ENCODE measurements at regions not wholly inside any gene's neighbourhood (a gene's known extent, or its start where the extent isn't known, plus 50 kb on each side); places are given as distances from the start of the nearest gene placed in this dataset.
"Not testable (repeated sequence)": the region's sequence is repeated elsewhere in the genome, so short reads cannot be mapped to it uniquely, and the experiment has no call there.

DNA sequence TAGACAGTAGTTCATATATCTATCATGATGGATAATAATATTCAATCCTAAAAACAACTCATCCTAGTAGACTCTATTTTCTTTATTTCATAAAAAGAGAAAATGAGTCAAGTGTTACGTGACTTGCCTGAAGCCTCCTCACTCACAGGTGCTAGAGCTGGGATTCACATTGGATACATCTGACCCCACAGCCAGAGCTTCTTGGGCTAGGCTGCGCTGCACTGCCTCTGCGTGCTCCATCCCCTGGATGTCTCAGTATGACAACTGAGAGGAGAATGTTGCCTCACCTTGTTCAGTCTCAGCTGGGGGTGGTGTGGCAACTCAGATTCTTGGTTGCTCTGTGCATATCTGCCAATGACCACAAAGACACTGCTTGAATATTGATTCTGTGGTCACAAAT, 286.6 kb downstream of the LIG4 start:
- Histone ChIP-seq H3K4me3 (no peak overlapping the region), H3K9me3 (peaks cover 0 to 15% (median 0%) of the 10 kb centered on the region in 3 donors), H3K27ac (no peak overlapping the region), H3K36me3 (no peaks in the 10 kb centered on the region), H3K4me1 (no peaks in the 10 kb centered on the region), H3K27me3 (no peaks in the 10 kb centered on the region)
- intact Hi-C loops (cut with DNase I): no loop called here
- 88 to 89% methylated on average over 2 to 3 of the region's 3 CpGs for WGBS, 2 donors
- TF ChIP-seq, protein P1, sequence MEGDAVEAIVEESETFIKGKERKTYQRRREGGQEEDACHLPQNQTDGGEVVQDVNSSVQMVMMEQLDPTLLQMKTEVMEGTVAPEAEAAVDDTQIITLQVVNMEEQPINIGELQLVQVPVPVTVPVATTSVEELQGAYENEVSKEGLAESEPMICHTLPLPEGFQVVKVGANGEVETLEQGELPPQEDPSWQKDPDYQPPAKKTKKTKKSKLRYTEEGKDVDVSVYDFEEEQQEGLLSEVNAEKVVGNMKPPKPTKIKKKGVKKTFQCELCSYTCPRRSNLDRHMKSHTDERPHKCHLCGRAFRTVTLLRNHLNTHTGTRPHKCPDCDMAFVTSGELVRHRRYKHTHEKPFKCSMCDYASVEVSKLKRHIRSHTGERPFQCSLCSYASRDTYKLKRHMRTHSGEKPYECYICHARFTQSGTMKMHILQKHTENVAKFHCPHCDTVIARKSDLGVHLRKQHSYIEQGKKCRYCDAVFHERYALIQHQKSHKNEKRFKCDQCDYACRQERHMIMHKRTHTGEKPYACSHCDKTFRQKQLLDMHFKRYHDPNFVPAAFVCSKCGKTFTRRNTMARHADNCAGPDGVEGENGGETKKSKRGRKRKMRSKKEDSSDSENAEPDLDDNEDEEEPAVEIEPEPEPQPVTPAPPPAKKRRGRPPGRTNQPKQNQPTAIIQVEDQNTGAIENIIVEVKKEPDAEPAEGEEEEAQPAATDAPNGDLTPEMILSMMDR (IDR thresholded peaks at IDR 0.05): no peak
- TF ChIP-seq POLR2A (IDR thresholded peaks at IDR 0.05): no peak
- DNase-seq: no peak

- Histone ChIP-seq H3K4me3 (no peak overlapping the region), H3K27ac (no peak overlapping the region), H3K4me1 (no peaks in the 10 kb centered on the region), H3K36me3 (no peaks in the 10 kb centered on the region), H3K27me3 (no peaks in the 10 kb centered on the region), H3K9me3 (peaks cover 0 to 12% (median 0%) of the 10 kb centered on the region in 3 donors)
- intact Hi-C loops (cut with DNase I): no loop called here
- DNase-seq: no peak
- 78 to 91% methylated on average over 4 of the region's 4 CpGs for WGBS, 2 donors
- TF ChIP-seq, protein P1 (IDR thresholded peaks at IDR 0.05): no peak
- TF ChIP-seq POLR2A (IDR thresholded peaks at IDR 0.05): no peak
These were observed 287.8 kb downstream of the LIG4 start for GRCh38 chr13:107927557-107927956.

DNA sequence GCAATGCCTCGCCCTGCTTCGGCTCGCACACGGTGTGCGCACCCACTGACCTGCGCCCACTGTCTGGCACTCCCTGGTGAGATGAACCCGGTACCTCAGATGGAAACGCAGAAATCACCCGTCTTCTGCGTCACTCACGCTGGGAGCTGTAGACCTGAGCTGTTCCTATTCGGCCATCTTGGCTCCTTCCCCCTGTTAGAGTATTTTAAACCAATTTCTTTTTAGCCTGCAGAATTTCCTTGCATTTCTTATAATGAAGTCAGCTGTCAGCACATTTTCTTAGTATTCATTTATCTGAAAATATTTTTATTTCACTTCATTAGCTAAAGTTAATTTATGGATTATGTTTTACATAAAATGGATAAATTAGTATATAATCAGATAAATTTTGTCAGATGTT, 288.8 kb downstream of the LIG4 start:
- H3K27me3 ChIP-seq; DNase-seq; H3K4me3 ChIP-seq; H3K4me1 ChIP-seq; H3K36me3 ChIP-seq; intact Hi-C loops (cut with DNase I); H3K27ac ChIP-seq: not testable (repeated sequence)
- 69 to 78% methylated on average over 5 to 6 of the region's 12 CpGs for WGBS, 2 donors
- H3K9me3 ChIP-seq: peaks cover 0 to 12% (median 0%) of the 10 kb centered on the region in 3 donors

- not testable (repeated sequence) for H3K4me1 ChIP-seq, H3K9me3 ChIP-seq
- 0% methylated on average over 1 of the region's 1 CpG for WGBS, 2 donors
These were observed 298.4 kb downstream of the LIG4 start for GRCh38 chr13:107916902-107917301.

DNA sequence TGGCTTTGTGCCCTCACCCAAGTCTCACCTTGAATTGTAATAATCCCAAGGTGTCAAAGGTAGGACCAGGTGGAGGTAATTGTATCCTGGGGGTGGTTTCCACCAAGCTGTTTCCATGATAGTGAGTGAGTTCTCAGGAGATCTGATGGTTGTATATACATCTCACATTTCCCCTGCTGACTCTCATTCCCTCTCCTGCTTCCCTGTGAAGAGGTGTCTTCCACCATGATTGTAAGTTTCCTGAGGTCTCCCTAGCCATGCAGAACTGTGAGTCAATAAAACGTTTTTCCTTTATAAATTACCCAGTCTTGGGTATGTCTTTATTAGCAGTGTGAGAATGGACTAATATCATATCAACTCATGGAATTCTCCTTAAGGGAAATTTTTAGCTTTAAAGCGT, 302.6 kb downstream of the LIG4 start:
- H3K27me3 ChIP-seq: no peaks in the 10 kb centered on the region
- intact Hi-C loops (cut with DNase I): no loop called here
- DNase-seq: no peak
- WGBS, 2 donors: 63 to 70% methylated on average over 2 of the region's 2 CpGs
- TF ChIP-seq, protein P1 (IDR thresholded peaks at IDR 0.05): no peak
- TF ChIP-seq POLR2A (IDR thresholded peaks at IDR 0.05): no peak
- H3K36me3 ChIP-seq: no peaks in the 10 kb centered on the region
- H3K27ac ChIP-seq: no peak overlapping the region
- H3K4me3 ChIP-seq: no peak overlapping the region
- H3K9me3 ChIP-seq: peaks cover 0 to 3% (median 0%) of the 10 kb centered on the region in 3 donors
- H3K4me1 ChIP-seq: no peaks in the 10 kb centered on the region

More at GRCh38 chr13:107916902-107917301, 298.4 kb downstream of the LIG4 start:
- DNase-seq; intact Hi-C loops (cut with DNase I); H3K4me3 ChIP-seq; H3K36me3 ChIP-seq; H3K27ac ChIP-seq; H3K27me3 ChIP-seq: not testable (repeated sequence)

DNA sequence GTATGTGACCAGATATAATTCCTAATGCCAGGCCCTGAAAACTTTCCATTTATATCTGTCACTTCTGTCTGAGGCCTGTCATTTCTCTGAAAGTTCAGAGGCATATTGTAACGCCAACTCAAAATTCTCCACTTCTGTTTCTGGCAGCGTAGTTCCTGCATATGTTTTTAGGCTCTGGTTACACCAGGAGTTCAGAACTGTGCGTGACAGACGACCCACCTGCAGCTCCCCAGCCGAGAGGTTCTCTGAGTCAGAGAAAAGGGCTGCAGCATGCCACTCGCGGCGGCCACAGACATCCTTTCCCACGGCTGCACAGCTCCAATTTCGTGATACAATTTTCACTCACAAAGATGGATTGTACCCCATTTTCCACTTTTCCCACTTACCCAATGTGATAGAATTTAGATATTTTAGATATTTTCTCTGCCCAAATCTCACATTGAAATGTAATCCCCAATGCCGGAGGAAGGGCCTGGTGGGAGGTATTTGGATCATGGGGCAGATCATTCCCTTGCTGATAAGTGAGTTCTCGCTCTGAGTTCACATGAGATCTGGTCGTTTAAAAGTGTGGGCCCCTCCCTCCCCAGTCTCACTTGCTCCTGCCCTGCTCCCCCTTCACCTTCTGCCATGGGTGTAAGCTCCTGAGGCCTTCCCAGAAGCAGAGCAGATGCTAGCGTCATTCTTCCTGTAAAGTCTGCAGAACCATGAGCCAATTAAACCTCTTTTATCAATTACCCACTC, 308.1 kb downstream of the LIG4 start:
- intact Hi-C loops (cut with DNase I): no loop called here
- 59 to 62% methylated on average over 14 of the region's 14 CpGs for WGBS, 2 donors
- Histone ChIP-seq H3K27ac (no peak overlapping the region), H3K36me3 (no peaks in the 10 kb centered on the region), H3K4me3 (no peak overlapping the region), H3K27me3 (no peaks in the 10 kb centered on the region), H3K9me3 (peaks cover 0 to 3% (median 0%) of the 10 kb centered on the region in 3 donors), H3K4me1 (no peaks in the 10 kb centered on the region)
- no peak for TF ChIP-seq POLR2A (IDR thresholded peaks at IDR 0.05)
- TF ChIP-seq, protein P1 (IDR thresholded peaks at IDR 0.05): no peak
- DNase-seq: no peak
